GM18909 (cell line): ENCODE measurements at regions not wholly inside any gene's neighbourhood (a gene's known extent, or its start where the extent isn't known, plus 50 kb on each side); places are given as distances from the start of the nearest gene placed in this dataset.
"Not testable (repeated sequence)": the region's sequence is repeated elsewhere in the genome, so short reads cannot be mapped to it uniquely, and the experiment has no call there.

ENCODE experiments used
- ATAC-seq: cut with Tn5 transposase; IDR thresholded peaks from one replicate; pipeline ENCODE4 v1.9.1; 2021; ENCODE audit warnings: mild to moderate bottlenecking; ENCODE audit not compliant: unreplicated experiment, poor library complexity

GRCh38 chr12:131542351-131542750 is 168.5 kb upstream of the SFSWAP start:
- ATAC-seq: no peak

- no peak for ATAC-seq
Observed at GRCh38 chr12:131543040-131543439, 167.8 kb upstream of the SFSWAP start.

- no peak for ATAC-seq
Observed at GRCh38 chr12:131547555-131547954, 163.3 kb upstream of the SFSWAP start.

GRCh38 chr12:131550121-131550520 is 160.8 kb upstream of the SFSWAP start:
- no peak for ATAC-seq

- ATAC-seq: no peak
Observed at GRCh38 chr12:131551675-131552491, 159.0 kb upstream of the SFSWAP start.

GRCh38 chr12:131552492-131552863 is 158.4 kb upstream of the SFSWAP start:
- ATAC-seq: no peak

- ATAC-seq: no peak
Observed at GRCh38 chr12:131553096-131553777, 157.7 kb upstream of the SFSWAP start.

GRCh38 chr12:131555197-131555846 is 155.6 kb upstream of the SFSWAP start:
- ATAC-seq: no peak

- ATAC-seq: no peak
Observed at GRCh38 chr12:131555866-131556265, 155.0 kb upstream of the SFSWAP start.

GRCh38 chr12:131557078-131557709 is 153.7 kb upstream of the SFSWAP start:
- no peak for ATAC-seq

- no peak for ATAC-seq
Observed at GRCh38 chr12:131559517-131560516, 151.1 kb upstream of the SFSWAP start.

GRCh38 chr12:131561051-131561450 is 149.8 kb upstream of the SFSWAP start:
- no peak for ATAC-seq

- ATAC-seq: no peak
Observed at GRCh38 chr12:131561891-131562684, 148.8 kb upstream of the SFSWAP start.

GRCh38 chr12:131564138-131564727 is 146.7 kb upstream of the SFSWAP start:
- not testable (repeated sequence) for ATAC-seq

GRCh38 chr12:131564845-131565244 is 146.0 kb upstream of the SFSWAP start:
- no peak for ATAC-seq

- no peak for ATAC-seq
Observed at GRCh38 chr12:131565267-131566015, 145.4 kb upstream of the SFSWAP start.

GRCh38 chr12:131568336-131568735 is 142.6 kb upstream of the SFSWAP start:
- ATAC-seq: no peak

GRCh38 chr12:131570596-131570995 is 140.3 kb upstream of the SFSWAP start:
- no peak for ATAC-seq
